ENCODE measurements at regions not wholly inside any gene's neighbourhood (a gene's known extent, or its start where the extent isn't known, plus 50 kb on each side); places are given as distances from the start of the nearest gene placed in this dataset.
A peak's percentile ranks its signal among the peaks of the same experiment; 100 is the strongest.

GRCh38 chr4:98771959-98772632 is 113.7 kb upstream of the TSPAN5 start:
- Mint-ChIP-seq H3K27me3 (no peaks in the 10 kb centered on the region), H3K36me3 (ENCODE audit: insufficient read depth) (no peaks in the 10 kb centered on the region), H3K4me3 (ENCODE audit: low read depth) (peak overlapping the region; percentile 4), H3K9me3 (ENCODE audit: low read depth) (peaks cover 10% of the 10 kb centered on the region), H3K4me1 (ENCODE audit: low read depth) (peaks cover 12% of the 10 kb centered on the region), H3K27ac (peak overlapping the region; percentile 51)
- TF ChIP-seq CTCF (IDR thresholded peaks at IDR 0.05; ENCODE audit: unreplicated experiment): no peak
- DNase-seq (ENCODE audit: low spot score, unreplicated experiment): no peak

GRCh38 chr4:98765771-98766170 is 107.4 kb upstream of the TSPAN5 start:
- no peaks in the 10 kb centered on the region for H3K27me3 Mint-ChIP-seq
- H3K27ac Mint-ChIP-seq: no peak overlapping the region
- TF ChIP-seq CTCF (IDR thresholded peaks at IDR 0.05; ENCODE audit: unreplicated experiment): no peak
- no peak for DNase-seq (ENCODE audit: low spot score, unreplicated experiment)
- no peak overlapping the region for H3K4me3 Mint-ChIP-seq (ENCODE audit: low read depth)
- no peaks in the 10 kb centered on the region for H3K4me1 Mint-ChIP-seq (ENCODE audit: low read depth)
- peaks cover 3% of the 10 kb centered on the region for H3K36me3 Mint-ChIP-seq (ENCODE audit: insufficient read depth)
- peaks cover 14% of the 10 kb centered on the region for H3K9me3 Mint-ChIP-seq (ENCODE audit: low read depth)

- Mint-ChIP-seq H3K9me3 (ENCODE audit: low read depth) (no peaks in the 10 kb centered on the region), H3K36me3 (ENCODE audit: insufficient read depth) (no peaks in the 10 kb centered on the region), H3K27me3 (no peaks in the 10 kb centered on the region), H3K4me1 (ENCODE audit: low read depth) (no peaks in the 10 kb centered on the region), H3K4me3 (ENCODE audit: low read depth) (no peak overlapping the region), H3K27ac (no peak overlapping the region)
- TF ChIP-seq CTCF (IDR thresholded peaks at IDR 0.05; ENCODE audit: unreplicated experiment): no peak
- no peak for DNase-seq (ENCODE audit: low spot score, unreplicated experiment)
These were observed 99.8 kb upstream of the TSPAN5 start for GRCh38 chr4:98758182-98758581.

- Mint-ChIP-seq H3K27ac (no peak overlapping the region), H3K9me3 (ENCODE audit: low read depth) (no peaks in the 10 kb centered on the region), H3K27me3 (no peaks in the 10 kb centered on the region), H3K4me1 (ENCODE audit: low read depth) (no peaks in the 10 kb centered on the region), H3K36me3 (ENCODE audit: insufficient read depth) (no peaks in the 10 kb centered on the region), H3K4me3 (ENCODE audit: low read depth) (no peak overlapping the region)
- DNase-seq (ENCODE audit: low spot score, unreplicated experiment): no peak
- TF ChIP-seq CTCF (IDR thresholded peaks at IDR 0.05; ENCODE audit: unreplicated experiment): no peak
These were observed 96.3 kb upstream of the TSPAN5 start for GRCh38 chr4:98754736-98755135.

GRCh38 chr4:98749206-98749605 is 90.8 kb upstream of the TSPAN5 start:
- H3K9me3 Mint-ChIP-seq (ENCODE audit: low read depth): no peaks in the 10 kb centered on the region
- H3K27ac Mint-ChIP-seq: no peak overlapping the region

More at GRCh38 chr4:98749206-98749605, 90.8 kb upstream of the TSPAN5 start:
- no peak for DNase-seq (ENCODE audit: low spot score, unreplicated experiment)
- no peaks in the 10 kb centered on the region for H3K36me3 Mint-ChIP-seq (ENCODE audit: insufficient read depth)
- no peak overlapping the region for H3K4me3 Mint-ChIP-seq (ENCODE audit: low read depth)
- peaks cover 3% of the 10 kb centered on the region for H3K4me1 Mint-ChIP-seq (ENCODE audit: low read depth)
- H3K27me3 Mint-ChIP-seq: no peaks in the 10 kb centered on the region
- no peak for TF ChIP-seq CTCF (IDR thresholded peaks at IDR 0.05; ENCODE audit: unreplicated experiment)
